Naive thymus-derived CD4-positive, alpha-beta T cell (primary cell): ENCODE measurements at regions not wholly inside any gene's neighbourhood (a gene's known extent, or its start where the extent isn't known, plus 50 kb on each side); places are given as distances from the start of the nearest gene placed in this dataset.
"Not testable (repeated sequence)": the region's sequence is repeated elsewhere in the genome, so short reads cannot be mapped to it uniquely, and the experiment has no call there.

Source experiments
- ATAC-seq: fragments of 150-1000 bp; cut with Tn5 transposase; 2 replicates; pipeline ENCODE4 v1.10.0; 2021; ENCODE audit warnings: mild to moderate bottlenecking, moderate library complexity
- CTCF ChIA-PET: fragments of 350-600 bp; sonication (Branson Sonifier 250); formaldehyde crosslinking; loops from one replicate; lab custom pipeline; 2021; ENCODE audit warnings: antibody characterized with exemption; lab: Charles Lee
- POLR2A ChIA-PET: fragments of 350-600 bp; sonication (Branson Sonifier 250); formaldehyde crosslinking; loops from one replicate; lab custom pipeline; 2021; ENCODE audit warnings: antibody characterized with exemption, inconsistent platforms; lab: Charles Lee
- DNase-seq, 9 donors: peaks; one replicate each; pipeline versions ENCODE4 v3.0.0 to v3.0.0-alpha.2; 2020 to 2022; ENCODE audit warnings: mixed read lengths in 1 of 9
- H3K27ac ChIP-seq: one replicate; pipeline ENCODE4 v1.7.0; 2013; ENCODE audit warnings: mild to moderate bottlenecking, low read depth, low read length, moderate library complexity
- H3K27me3 ChIP-seq, 2 donors: one replicate each; pipeline ENCODE4 v1.7.0; 2013; ENCODE audit warnings: low read length in 2 of 2, mild to moderate bottlenecking in 2 of 2, moderate library complexity in 2 of 2; ENCODE audit not compliant: control insufficient read depth in 2 of 2, insufficient read depth in 2 of 2
- H3K36me3 ChIP-seq, 3 experiments: 1 replicate in 2 of 3; 2 replicates in 1 of 3; pipeline ENCODE4 v1.7.0; 2013; ENCODE audit warnings: low read length in 3 of 3, mild to moderate bottlenecking in 3 of 3, moderate library complexity in 1 of 3; ENCODE audit not compliant: insufficient read depth in 3 of 3, control insufficient read depth in 2 of 3
- H3K4me1 ChIP-seq, 2 donors: one replicate each; pipeline ENCODE4 v1.7.0; 2013; ENCODE audit warnings: low read length in 2 of 2, mild to moderate bottlenecking in 2 of 2, moderate library complexity in 1 of 2; ENCODE audit not compliant: control insufficient read depth in 2 of 2, insufficient read depth in 2 of 2
- H3K4me3 ChIP-seq: 2 replicates; pipeline ENCODE4 v1.7.0; 2013; ENCODE audit warnings: mild to moderate bottlenecking, low read length
- H3K9me3 ChIP-seq, 3 experiments: 1 replicate in 2 of 3; 2 replicates in 1 of 3; pipeline ENCODE4 v1.7.0; 2013; ENCODE audit warnings: low read length in 3 of 3; ENCODE audit not compliant: control insufficient read depth in 2 of 3
- H3K27ac Mint-ChIP-seq, 9 donors: one replicate each; pipeline ENCODE4 v1.8.0; 2020 to 2022; ENCODE audit warnings: mixed read lengths in 9 of 9, mild to moderate bottlenecking in 8 of 9, moderate library complexity in 5 of 9, inconsistent platforms in 2 of 9
- H3K27me3 Mint-ChIP-seq, 5 donors: one replicate each; pipeline ENCODE4 v1.8.0; 2021 to 2022; ENCODE audit warnings: mixed read lengths in 5 of 5, mild to moderate bottlenecking in 1 of 5
- H3K36me3 Mint-ChIP-seq, 5 donors: one replicate each; pipeline ENCODE4 v1.8.0; 2020 to 2022; ENCODE audit warnings: mixed read lengths in 5 of 5, mild to moderate bottlenecking in 3 of 5, inconsistent platforms in 1 of 5
- H3K4me1 Mint-ChIP-seq, 7 donors: one replicate each; pipeline ENCODE4 v1.8.0; 2020 to 2022; ENCODE audit warnings: mixed read lengths in 7 of 7, mild to moderate bottlenecking in 3 of 7, inconsistent platforms in 1 of 7
- H3K4me3 Mint-ChIP-seq, 10 donors: one replicate each; pipeline ENCODE4 v1.8.0; 2020 to 2022; ENCODE audit warnings: mild to moderate bottlenecking in 10 of 10, mixed read lengths in 10 of 10, moderate library complexity in 6 of 10, inconsistent platforms in 2 of 10
- H3K9me3 Mint-ChIP-seq, 11 donors: one replicate each; pipeline ENCODE4 v1.8.0; 2020 to 2022; ENCODE audit warnings: mixed read lengths in 11 of 11, mild to moderate bottlenecking in 4 of 11, inconsistent platforms in 1 of 11, moderate library complexity in 1 of 11
- intact Hi-C, 2 donors: fragments of 100-400 bp; cut with micrococcal nuclease; formaldehyde crosslinking; loops; one replicate each; pipeline ENCODE4 v1.15.1; 2023

DNA sequence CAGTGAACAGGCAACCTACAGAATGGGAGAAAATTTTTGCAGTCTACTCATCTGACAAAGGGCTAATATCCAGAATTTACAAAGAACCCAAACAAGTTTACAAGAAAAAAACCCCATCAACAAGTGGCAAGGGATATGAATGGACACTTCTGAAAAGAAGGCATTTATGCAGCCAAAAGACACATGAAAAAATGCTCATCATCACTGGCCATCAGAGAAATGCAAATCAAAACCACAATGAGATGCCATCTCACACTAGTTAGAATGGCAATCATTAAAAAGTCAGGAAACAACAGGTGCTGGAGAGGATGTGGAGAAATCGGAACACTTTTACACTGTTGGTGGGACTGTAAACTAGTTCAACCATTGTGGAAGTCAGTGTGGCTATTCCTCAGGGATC, 80.3 kb downstream of the ZNF474 start:
- intact Hi-C loops, H3K27ac ChIP-seq, DNase-seq, H3K4me1 Mint-ChIP-seq, H3K4me1 ChIP-seq, H3K9me3 ChIP-seq, H3K36me3 Mint-ChIP-seq, H3K4me3 ChIP-seq, H3K27me3 ChIP-seq, CTCF ChIA-PET, H3K27ac Mint-ChIP-seq, H3K36me3 ChIP-seq, ATAC-seq, POLR2A ChIA-PET, H3K4me3 Mint-ChIP-seq: not testable (repeated sequence)
- Mint-ChIP-seq H3K9me3 (peaks cover 2 to 12% (median 6%) of the 10 kb centered on the region in 11 donors), H3K27me3 (peaks cover 0 to 14% (median 0%) of the 10 kb centered on the region in 5 donors)

GRCh38 chr5:122218778-122219177, 89.4 kb downstream of the ZNF474 start:
- no peak overlapping the region for H3K4me3 Mint-ChIP-seq
- no peaks in the 10 kb centered on the region for H3K4me1 ChIP-seq
- H3K4me3 ChIP-seq = no peak overlapping the region
- H3K36me3 ChIP-seq = no peaks in the 10 kb centered on the region
- no peak overlapping the region for H3K27ac ChIP-seq
- H3K27ac Mint-ChIP-seq = no peak overlapping the region
- DNase-seq (no peak), ATAC-seq (no peak)
- no peaks in the 10 kb centered on the region for H3K27me3 ChIP-seq
- peaks cover 0 to 21% (median 3%) of the 10 kb centered on the region in 11 donors for H3K9me3 Mint-ChIP-seq
- peaks cover 0 to 16% (median 13%) of the 10 kb centered on the region in 5 donors for H3K27me3 Mint-ChIP-seq
- no peaks in the 10 kb centered on the region for H3K36me3 Mint-ChIP-seq
- no peaks in the 10 kb centered on the region for H3K4me1 Mint-ChIP-seq
- ChIA-PET POLR2A (no interaction called here), CTCF (no interaction called here)
- intact Hi-C loops = no loop called here
- no peaks in the 10 kb centered on the region for H3K9me3 ChIP-seq

DNA sequence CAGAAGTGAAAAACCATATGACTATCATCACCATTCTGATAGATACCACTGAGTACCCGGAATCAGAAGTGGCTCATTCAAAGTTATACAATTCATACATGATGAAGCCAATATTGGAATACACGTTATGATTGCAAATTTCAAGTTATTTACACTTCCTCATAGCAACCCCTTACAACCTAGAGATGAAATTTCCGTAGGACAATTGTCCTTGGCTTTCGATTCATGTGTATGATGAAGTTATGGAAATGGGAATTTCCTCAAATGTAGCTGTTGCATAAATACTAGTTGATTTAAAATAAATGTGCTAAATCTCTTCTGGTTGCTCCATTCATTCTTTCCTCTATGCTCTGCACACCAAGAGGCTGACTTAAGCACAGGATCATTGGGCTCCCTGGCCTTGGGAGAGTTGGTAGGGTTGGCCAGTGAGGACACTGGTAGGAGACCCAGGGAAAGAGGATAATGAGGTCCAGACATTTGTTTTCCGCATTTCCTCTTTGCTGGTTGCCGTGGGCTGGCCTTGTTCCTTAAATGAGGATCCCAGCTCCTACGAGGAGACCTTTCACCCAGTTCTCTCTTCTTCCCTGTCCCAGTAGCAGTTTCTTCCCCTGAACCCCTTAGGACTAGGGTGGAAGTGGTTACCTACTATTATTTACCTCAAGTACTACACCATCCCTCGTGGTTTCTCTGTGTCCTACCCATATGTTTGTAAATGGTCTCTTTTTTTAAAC, 90.3 kb downstream of the ZNF474 start:
- CTCF ChIA-PET = no interaction called here
- peaks cover 0 to 24% (median 3%) of the 10 kb centered on the region in 11 donors for H3K9me3 Mint-ChIP-seq
- H3K36me3 ChIP-seq = no peaks in the 10 kb centered on the region
- no peak overlapping the region for H3K4me3 Mint-ChIP-seq
- DNase-seq (no peak), ATAC-seq (no peak)
- H3K4me1 ChIP-seq = no peaks in the 10 kb centered on the region
- POLR2A ChIA-PET = no interaction called here
- H3K27ac Mint-ChIP-seq = no peak overlapping the region
- intact Hi-C loops = no loop called here
- no peaks in the 10 kb centered on the region for H3K9me3 ChIP-seq
- H3K36me3 Mint-ChIP-seq = no peaks in the 10 kb centered on the region
- H3K27me3 ChIP-seq = no peaks in the 10 kb centered on the region
- H3K4me3 ChIP-seq = no peak overlapping the region
- H3K27ac ChIP-seq = no peak overlapping the region
- peaks cover 0 to 16% (median 13%) of the 10 kb centered on the region in 5 donors for H3K27me3 Mint-ChIP-seq
- no peaks in the 10 kb centered on the region for H3K4me1 Mint-ChIP-seq

GRCh38 chr5:122220511-122220910, 91.2 kb downstream of the ZNF474 start:
- CTCF ChIA-PET = no interaction called here
- peaks cover 0 to 17% (median 3%) of the 10 kb centered on the region in 11 donors for H3K9me3 Mint-ChIP-seq
- Histone ChIP-seq H3K4me1 (no peaks in the 10 kb centered on the region), H3K27me3 (no peaks in the 10 kb centered on the region), H3K36me3 (no peaks in the 10 kb centered on the region), H3K27ac (no peak overlapping the region), H3K4me3 (no peak overlapping the region), H3K9me3 (no peaks in the 10 kb centered on the region)
- DNase-seq (no peak), ATAC-seq (no peak)
- H3K27ac Mint-ChIP-seq = no peak overlapping the region
- POLR2A ChIA-PET = no interaction called here
- H3K27me3 Mint-ChIP-seq = peaks cover 0 to 16% (median 13%) of the 10 kb centered on the region in 5 donors
- intact Hi-C loops = no loop called here
- H3K36me3 Mint-ChIP-seq = no peaks in the 10 kb centered on the region
- no peaks in the 10 kb centered on the region for H3K4me1 Mint-ChIP-seq
- H3K4me3 Mint-ChIP-seq = no peak overlapping the region

- CTCF ChIA-PET = no interaction called here
- Mint-ChIP-seq H3K36me3 (no peaks in the 10 kb centered on the region), H3K27ac (no peak overlapping the region), H3K4me3 (no peak overlapping the region), H3K4me1 (no peaks in the 10 kb centered on the region), H3K9me3 (peaks cover 0 to 18% (median 3%) of the 10 kb centered on the region in 11 donors), H3K27me3 (peaks cover 0 to 16% (median 13%) of the 10 kb centered on the region in 5 donors)
- Histone ChIP-seq H3K4me1 (no peaks in the 10 kb centered on the region), H3K27me3 (no peaks in the 10 kb centered on the region), H3K4me3 (no peak overlapping the region), H3K27ac (no peak overlapping the region), H3K9me3 (no peaks in the 10 kb centered on the region), H3K36me3 (no peaks in the 10 kb centered on the region)
- intact Hi-C loops = no loop called here
- POLR2A ChIA-PET = no interaction called here
- no peak for DNase-seq
- no peak for ATAC-seq
Measured at GRCh38 chr5:122221857-122222256, 90.2 kb upstream of the SNCAIP start.

DNA sequence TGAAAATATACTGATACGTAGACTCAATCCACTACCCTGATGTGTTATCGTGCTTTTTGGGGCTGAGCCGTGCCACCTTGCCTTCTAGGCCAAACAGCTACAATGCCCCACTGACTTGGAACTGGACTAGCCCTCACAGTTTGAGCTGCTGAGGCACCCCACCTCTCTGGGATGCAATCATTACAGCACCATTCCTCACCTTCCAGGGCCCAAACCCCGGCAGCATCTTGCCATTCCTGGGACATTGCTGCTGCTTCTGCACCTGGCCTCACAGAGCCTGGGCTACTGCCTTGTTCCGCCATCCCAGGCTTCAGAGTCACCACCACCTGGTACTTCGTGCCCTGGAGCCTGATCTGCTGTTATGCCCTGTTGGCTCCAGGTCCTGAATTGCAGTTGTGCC, 89.5 kb upstream of the SNCAIP start:
- Mint-ChIP-seq H3K4me3 (no peak overlapping the region), H3K27me3 (peaks cover 0 to 16% (median 13%) of the 10 kb centered on the region in 5 donors), H3K36me3 (no peaks in the 10 kb centered on the region), H3K4me1 (no peaks in the 10 kb centered on the region), H3K9me3 (peaks cover 0 to 18% (median 3%) of the 10 kb centered on the region in 11 donors), H3K27ac (no peak overlapping the region)
- CTCF ChIA-PET = no interaction called here
- Histone ChIP-seq H3K4me1 (no peaks in the 10 kb centered on the region), H3K4me3 (no peak overlapping the region), H3K9me3 (no peaks in the 10 kb centered on the region), H3K36me3 (no peaks in the 10 kb centered on the region), H3K27me3 (no peaks in the 10 kb centered on the region), H3K27ac (no peak overlapping the region)
- intact Hi-C loops = no loop called here
- POLR2A ChIA-PET = no interaction called here
- no peak for ATAC-seq
- DNase-seq = no peak
